Endothelial cell of umbilical vein (primary cell): ENCODE measurements at regions not wholly inside any gene's neighbourhood (a gene's known extent, or its start where the extent isn't known, plus 50 kb on each side); places are given as distances from the start of the nearest gene placed in this dataset.

Experiments used
- BruUV-seq: library from RNA; stranded (reverse); fragments of 400-500 nt; replicated peaks from 2 replicates; lab custom pipeline; 2021; lab: Mats Ljungman, UMichigan
- CTCF ChIA-PET: fragments of 300-600, 350-600 bp; sonication (Branson Sonifier 250); formaldehyde crosslinking; loops from one replicate; lab custom pipeline; 2021; ENCODE audit warnings: antibody characterized with exemption, inconsistent platforms; lab: Charles Lee
- POLR2A ChIA-PET: fragments of 300-600, 350-600 bp; sonication (Branson Sonifier 250); formaldehyde crosslinking; loops from one replicate; lab custom pipeline; 2021; ENCODE audit warnings: antibody characterized with exemption, inconsistent platforms; lab: Charles Lee
- DNase-seq: peaks from one replicate; pipeline ENCODE4 v3.0.0-alpha.2; 2011; ENCODE audit warnings: low read depth, low spot score
- FAIRE-seq: peaks from 2 replicates; lab custom pipeline; 2011; peaks lifted over from hg19 to GRCh38; lab: Jason Lieb, UNC
- H2AFZ ChIP-seq: 2 replicates; pipeline ENCODE4 v1.6.0; 2012; ENCODE audit warnings: low read depth, low read length, control low read depth, inconsistent platforms
- H3K27ac ChIP-seq: 2 replicates; pipeline ENCODE4 v1.5.1; 2011; ENCODE audit warnings: low read depth, mild to moderate bottlenecking, control low read depth, low read length, moderate library complexity; ENCODE audit not compliant: insufficient read depth
- H3K27me3 ChIP-seq, 2 experiments: 2 replicates each; pipeline versions ENCODE4 v1.6.0 to v1.6.1; 2011; ENCODE audit warnings: low read length in 2 of 2, mixed read lengths in 1 of 2; ENCODE audit not compliant: control insufficient read depth in 2 of 2, insufficient read depth in 2 of 2
- H3K36me3 ChIP-seq, 2 experiments: 2 replicates in 1 of 2; 3 replicates in 1 of 2; pipeline ENCODE4 v1.5.1; 2011; ENCODE audit warnings: low read length in 2 of 2, mild to moderate bottlenecking in 1 of 2, moderate library complexity in 1 of 2; ENCODE audit not compliant: control insufficient read depth in 2 of 2, insufficient read depth in 2 of 2; ENCODE audit errors: extremely low read depth in 1 of 2
- H3K4me1 ChIP-seq: 3 replicates; pipeline ENCODE4 v1.5.1; 2011; ENCODE audit warnings: mild to moderate bottlenecking, low read length; ENCODE audit not compliant: control insufficient read depth, insufficient read depth; ENCODE audit errors: extremely low read depth
- H3K4me2 ChIP-seq: 2 replicates; pipeline ENCODE4 v1.6.1; 2011; ENCODE audit warnings: low read length, control low read depth, mixed read lengths; ENCODE audit not compliant: insufficient read depth
- H3K4me3 ChIP-seq, 3 experiments: fragments of 200-600 bp in 1 of 3; sonication (generic), shearing (Covaris generic) in 1 of 3; replicated peaks in 1 of 3; 2 replicates each; pipeline ENCODE4 v1.5.1; 2011 to 2016; ENCODE audit warnings: control low read depth in 3 of 3, low read length in 3 of 3, mild to moderate bottlenecking in 2 of 3, inconsistent platforms in 1 of 3, low read depth in 1 of 3, moderate library complexity in 1 of 3; ENCODE audit not compliant: insufficient read depth in 1 of 3
- H3K79me2 ChIP-seq: 2 replicates; pipeline ENCODE4 v1.6.0; 2012; ENCODE audit warnings: low read length, inconsistent platforms; ENCODE audit not compliant: control insufficient read depth, insufficient read depth
- H3K9ac ChIP-seq: replicated peaks from 2 replicates; pipeline ENCODE3; 2011; ENCODE audit warnings: low read length, control low read depth; ENCODE audit not compliant: insufficient read depth; ENCODE audit errors: extremely low read depth
- H3K9me1 ChIP-seq: replicated peaks from 3 replicates; pipeline ENCODE4 v1.6.0; 2011; ENCODE audit warnings: mild to moderate bottlenecking, low read length; ENCODE audit not compliant: control insufficient read depth, insufficient read depth; ENCODE audit errors: extremely low read depth
- H3K9me3 ChIP-seq: replicated peaks from 2 replicates; pipeline ENCODE4 v1.5.1; 2012; ENCODE audit warnings: low read length, inconsistent platforms; ENCODE audit not compliant: control insufficient read depth, insufficient read depth
- H4K20me1 ChIP-seq: replicated peaks from 2 replicates; pipeline ENCODE3; 2011; ENCODE audit warnings: mild to moderate bottlenecking, low read length; ENCODE audit not compliant: control insufficient read depth, insufficient read depth; ENCODE audit errors: extremely low read depth
- EZH2 ChIP-seq: IDR thresholded peaks from 2 replicates; pipeline ENCODE4 v1.6.1; 2012; ENCODE audit warnings: borderline replicate concordance, low read depth, mild to moderate bottlenecking, moderate library complexity, low read length, inconsistent platforms; ENCODE audit not compliant: severe bottlenecking
- FOS ChIP-seq: IDR thresholded peaks from 2 replicates; pipeline ENCODE4 v1.6.1; 2011; ENCODE audit warnings: mild to moderate bottlenecking, low read length, moderate library complexity, borderline replicate concordance; ENCODE audit not compliant: insufficient read depth
- GATA2 ChIP-seq: IDR thresholded peaks from 2 replicates; pipeline ENCODE4 v1.7.0; 2011; ENCODE audit warnings: low read depth, mild to moderate bottlenecking, moderate library complexity, mixed read lengths, low read length; ENCODE audit not compliant: insufficient read length, insufficient read depth
- JUN ChIP-seq: IDR thresholded peaks from 2 replicates; pipeline ENCODE4 v1.6.1; 2011; ENCODE audit warnings: borderline replicate concordance, low read depth; ENCODE audit not compliant: insufficient read length, insufficient read depth
- MYC ChIP-seq: IDR thresholded peaks from one replicate; pipeline ENCODE4 v1.6.1; 2011; ENCODE audit warnings: mild to moderate bottlenecking, low read depth, low read length
- POLR2A ChIP-seq: IDR thresholded peaks from 2 replicates; pipeline ENCODE4 v1.6.1; 2012; ENCODE audit warnings: low read depth, mild to moderate bottlenecking, control low read depth, low read length
- POLR2AphosphoS5 ChIP-seq: IDR thresholded peaks from 2 replicates; pipeline ENCODE4 v1.6.1; 2012; ENCODE audit warnings: low read depth, mild to moderate bottlenecking, control low read depth, low read length, moderate library complexity; ENCODE audit not compliant: insufficient read depth
- dilution Hi-C: fragments of 300-500 bp; cut with MboI; formaldehyde crosslinking; loops from one replicate; pipeline ENCODE4 v1.15.0; 2019; ENCODE audit warnings: low sequenced_read_pairs; ENCODE audit not compliant: extremely low pct_ligation_motif_present
- intact Hi-C: fragments of 100-400 bp; cut with micrococcal nuclease; formaldehyde crosslinking; loops from one replicate; pipeline ENCODE4 v1.10.0; 2022
- TF ChIP-seq, protein P1 (sequence below): IDR thresholded peaks from 2 replicates; pipeline ENCODE4 v1.6.1; 2011; ENCODE audit not compliant: insufficient read depth, insufficient read length
- TF ChIP-seq, protein P2 (sequence below), 2 donors: IDR thresholded peaks; 1 replicate in 1 of 2; 2 replicates in 1 of 2; pipeline ENCODE4 v1.5.1; 2011; ENCODE audit warnings: low read length in 2 of 2, mild to moderate bottlenecking in 2 of 2, moderate library complexity in 2 of 2, control low read depth in 1 of 2, inconsistent platforms in 1 of 2, low read depth in 1 of 2; ENCODE audit not compliant: insufficient read depth in 1 of 2; ENCODE audit errors: extremely low read depth in 1 of 2

DNA sequence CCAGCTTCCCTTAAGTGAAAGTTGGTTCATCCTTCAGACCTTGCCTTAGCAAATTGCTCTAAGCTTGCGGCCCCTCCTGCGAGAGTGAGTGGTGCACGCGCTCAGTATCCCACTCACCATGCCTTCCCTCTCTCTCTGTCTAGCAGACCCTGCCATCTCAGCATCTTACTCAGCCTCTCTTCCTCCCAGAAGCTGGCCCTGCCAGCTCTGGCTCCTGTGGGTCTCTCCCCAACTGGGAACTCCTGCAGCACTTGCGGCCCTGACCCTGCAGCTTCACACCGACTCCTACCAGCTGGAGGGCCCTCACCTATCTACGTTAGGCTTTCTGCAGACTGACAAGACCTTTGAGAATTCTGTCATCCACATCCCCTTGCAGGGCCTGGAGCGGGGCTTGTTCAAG is 286.1 kb upstream of the TLE3 start:
- H3K9ac ChIP-seq, result no peak overlapping the region
- TF ChIP-seq, protein P1, sequence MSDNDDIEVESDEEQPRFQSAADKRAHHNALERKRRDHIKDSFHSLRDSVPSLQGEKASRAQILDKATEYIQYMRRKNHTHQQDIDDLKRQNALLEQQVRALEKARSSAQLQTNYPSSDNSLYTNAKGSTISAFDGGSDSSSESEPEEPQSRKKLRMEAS, result no peak
- TF ChIP-seq FOS (no peak), EZH2 (no peak), POLR2A (no peak), POLR2AphosphoS5 (no peak), GATA2 (no peak), JUN (no peak), MYC (no peak)
- TF ChIP-seq, protein P2, sequence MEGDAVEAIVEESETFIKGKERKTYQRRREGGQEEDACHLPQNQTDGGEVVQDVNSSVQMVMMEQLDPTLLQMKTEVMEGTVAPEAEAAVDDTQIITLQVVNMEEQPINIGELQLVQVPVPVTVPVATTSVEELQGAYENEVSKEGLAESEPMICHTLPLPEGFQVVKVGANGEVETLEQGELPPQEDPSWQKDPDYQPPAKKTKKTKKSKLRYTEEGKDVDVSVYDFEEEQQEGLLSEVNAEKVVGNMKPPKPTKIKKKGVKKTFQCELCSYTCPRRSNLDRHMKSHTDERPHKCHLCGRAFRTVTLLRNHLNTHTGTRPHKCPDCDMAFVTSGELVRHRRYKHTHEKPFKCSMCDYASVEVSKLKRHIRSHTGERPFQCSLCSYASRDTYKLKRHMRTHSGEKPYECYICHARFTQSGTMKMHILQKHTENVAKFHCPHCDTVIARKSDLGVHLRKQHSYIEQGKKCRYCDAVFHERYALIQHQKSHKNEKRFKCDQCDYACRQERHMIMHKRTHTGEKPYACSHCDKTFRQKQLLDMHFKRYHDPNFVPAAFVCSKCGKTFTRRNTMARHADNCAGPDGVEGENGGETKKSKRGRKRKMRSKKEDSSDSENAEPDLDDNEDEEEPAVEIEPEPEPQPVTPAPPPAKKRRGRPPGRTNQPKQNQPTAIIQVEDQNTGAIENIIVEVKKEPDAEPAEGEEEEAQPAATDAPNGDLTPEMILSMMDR (IDR thresholded peaks at IDR 0.05; ENCODE audit: extremely low read depth in 1 of 2, insufficient read depth in 1 of 2, low read depth in 1 of 2, low read length in 2 of 2), result no peak
- FAIRE-seq (no peak), DNase-seq (no peak)
- no peaks in the 10 kb centered on the region for H3K79me2 ChIP-seq
- CTCF ChIA-PET, result interaction anchor here (1.1 to 1.4 kb wide), 2 partner anchors 17 to 21 kb away, joined by 3 read pairs; no protein-coding TSS in a partner anchor
- intact Hi-C loops, result no loop called here
- no peak overlapping the region for H2AFZ ChIP-seq
- no peak overlapping the region for H3K4me3 ChIP-seq
- no peaks in the 10 kb centered on the region for H3K9me1 ChIP-seq
- no peaks in the 10 kb centered on the region for H3K9me3 ChIP-seq
- dilution Hi-C loops, result no loop called here
- H3K4me2 ChIP-seq, result no peak overlapping the region
- H3K4me1 ChIP-seq, result no peaks in the 10 kb centered on the region
- no TSS peak for BruUV-seq
- H3K27ac ChIP-seq, result no peak overlapping the region
- H4K20me1 ChIP-seq, result no peaks in the 10 kb centered on the region
- H3K27me3 ChIP-seq, result peaks cover under 1 to 4% of the 10 kb centered on the region in 2 experiments
- POLR2A ChIA-PET, result no interaction called here
- H3K36me3 ChIP-seq, result no peaks in the 10 kb centered on the region
